Endothelial cell of umbilical vein (primary cell): ENCODE measurements at regions not wholly inside any gene's neighbourhood (a gene's known extent, or its start where the extent isn't known, plus 50 kb on each side); places are given as distances from the start of the nearest gene placed in this dataset.

ENCODE experiments used
- BruUV-seq: library from RNA; stranded (reverse); fragments of 400-500 nt; replicated peaks from 2 replicates; lab custom pipeline; 2021; lab: Mats Ljungman, UMichigan
- CTCF ChIA-PET: fragments of 300-600, 350-600 bp; sonication (Branson Sonifier 250); formaldehyde crosslinking; loops from one replicate; lab custom pipeline; 2021; ENCODE audit warnings: antibody characterized with exemption, inconsistent platforms; lab: Charles Lee
- POLR2A ChIA-PET: fragments of 300-600, 350-600 bp; sonication (Branson Sonifier 250); formaldehyde crosslinking; loops from one replicate; lab custom pipeline; 2021; ENCODE audit warnings: antibody characterized with exemption, inconsistent platforms; lab: Charles Lee
- DNase-seq: peaks from one replicate; pipeline ENCODE4 v3.0.0-alpha.2; 2011; ENCODE audit warnings: low read depth, low spot score
- FAIRE-seq: peaks from 2 replicates; lab custom pipeline; 2011; peaks lifted over from hg19 to GRCh38; lab: Jason Lieb, UNC
- H2AFZ ChIP-seq: 2 replicates; pipeline ENCODE4 v1.6.0; 2012; ENCODE audit warnings: low read depth, low read length, control low read depth, inconsistent platforms
- H3K27ac ChIP-seq: 2 replicates; pipeline ENCODE4 v1.5.1; 2011; ENCODE audit warnings: low read depth, mild to moderate bottlenecking, control low read depth, low read length, moderate library complexity; ENCODE audit not compliant: insufficient read depth
- H3K27me3 ChIP-seq, 2 experiments: 2 replicates each; pipeline versions ENCODE4 v1.6.0 to v1.6.1; 2011; ENCODE audit warnings: low read length in 2 of 2, mixed read lengths in 1 of 2; ENCODE audit not compliant: control insufficient read depth in 2 of 2, insufficient read depth in 2 of 2
- H3K36me3 ChIP-seq, 2 experiments: 2 replicates in 1 of 2; 3 replicates in 1 of 2; pipeline ENCODE4 v1.5.1; 2011; ENCODE audit warnings: low read length in 2 of 2, mild to moderate bottlenecking in 1 of 2, moderate library complexity in 1 of 2; ENCODE audit not compliant: control insufficient read depth in 2 of 2, insufficient read depth in 2 of 2; ENCODE audit errors: extremely low read depth in 1 of 2
- H3K4me1 ChIP-seq: 3 replicates; pipeline ENCODE4 v1.5.1; 2011; ENCODE audit warnings: mild to moderate bottlenecking, low read length; ENCODE audit not compliant: control insufficient read depth, insufficient read depth; ENCODE audit errors: extremely low read depth
- H3K4me2 ChIP-seq: 2 replicates; pipeline ENCODE4 v1.6.1; 2011; ENCODE audit warnings: low read length, control low read depth, mixed read lengths; ENCODE audit not compliant: insufficient read depth
- H3K4me3 ChIP-seq, 3 experiments: fragments of 200-600 bp in 1 of 3; sonication (generic), shearing (Covaris generic) in 1 of 3; replicated peaks in 1 of 3; 2 replicates each; pipeline ENCODE4 v1.5.1; 2011 to 2016; ENCODE audit warnings: control low read depth in 3 of 3, low read length in 3 of 3, mild to moderate bottlenecking in 2 of 3, inconsistent platforms in 1 of 3, low read depth in 1 of 3, moderate library complexity in 1 of 3; ENCODE audit not compliant: insufficient read depth in 1 of 3
- H3K79me2 ChIP-seq: 2 replicates; pipeline ENCODE4 v1.6.0; 2012; ENCODE audit warnings: low read length, inconsistent platforms; ENCODE audit not compliant: control insufficient read depth, insufficient read depth
- H3K9ac ChIP-seq: replicated peaks from 2 replicates; pipeline ENCODE3; 2011; ENCODE audit warnings: low read length, control low read depth; ENCODE audit not compliant: insufficient read depth; ENCODE audit errors: extremely low read depth
- H3K9me1 ChIP-seq: replicated peaks from 3 replicates; pipeline ENCODE4 v1.6.0; 2011; ENCODE audit warnings: mild to moderate bottlenecking, low read length; ENCODE audit not compliant: control insufficient read depth, insufficient read depth; ENCODE audit errors: extremely low read depth
- H3K9me3 ChIP-seq: replicated peaks from 2 replicates; pipeline ENCODE4 v1.5.1; 2012; ENCODE audit warnings: low read length, inconsistent platforms; ENCODE audit not compliant: control insufficient read depth, insufficient read depth
- H4K20me1 ChIP-seq: replicated peaks from 2 replicates; pipeline ENCODE3; 2011; ENCODE audit warnings: mild to moderate bottlenecking, low read length; ENCODE audit not compliant: control insufficient read depth, insufficient read depth; ENCODE audit errors: extremely low read depth
- EZH2 ChIP-seq: IDR thresholded peaks from 2 replicates; pipeline ENCODE4 v1.6.1; 2012; ENCODE audit warnings: borderline replicate concordance, low read depth, mild to moderate bottlenecking, moderate library complexity, low read length, inconsistent platforms; ENCODE audit not compliant: severe bottlenecking
- FOS ChIP-seq: IDR thresholded peaks from 2 replicates; pipeline ENCODE4 v1.6.1; 2011; ENCODE audit warnings: mild to moderate bottlenecking, low read length, moderate library complexity, borderline replicate concordance; ENCODE audit not compliant: insufficient read depth
- GATA2 ChIP-seq: IDR thresholded peaks from 2 replicates; pipeline ENCODE4 v1.7.0; 2011; ENCODE audit warnings: low read depth, mild to moderate bottlenecking, moderate library complexity, mixed read lengths, low read length; ENCODE audit not compliant: insufficient read length, insufficient read depth
- JUN ChIP-seq: IDR thresholded peaks from 2 replicates; pipeline ENCODE4 v1.6.1; 2011; ENCODE audit warnings: borderline replicate concordance, low read depth; ENCODE audit not compliant: insufficient read length, insufficient read depth
- MYC ChIP-seq: IDR thresholded peaks from one replicate; pipeline ENCODE4 v1.6.1; 2011; ENCODE audit warnings: mild to moderate bottlenecking, low read depth, low read length
- POLR2A ChIP-seq: IDR thresholded peaks from 2 replicates; pipeline ENCODE4 v1.6.1; 2012; ENCODE audit warnings: low read depth, mild to moderate bottlenecking, control low read depth, low read length
- POLR2AphosphoS5 ChIP-seq: IDR thresholded peaks from 2 replicates; pipeline ENCODE4 v1.6.1; 2012; ENCODE audit warnings: low read depth, mild to moderate bottlenecking, control low read depth, low read length, moderate library complexity; ENCODE audit not compliant: insufficient read depth
- dilution Hi-C: fragments of 300-500 bp; cut with MboI; formaldehyde crosslinking; loops from one replicate; pipeline ENCODE4 v1.15.0; 2019; ENCODE audit warnings: low sequenced_read_pairs; ENCODE audit not compliant: extremely low pct_ligation_motif_present
- intact Hi-C: fragments of 100-400 bp; cut with micrococcal nuclease; formaldehyde crosslinking; loops from one replicate; pipeline ENCODE4 v1.10.0; 2022
- TF ChIP-seq, protein P1 (sequence below): IDR thresholded peaks from 2 replicates; pipeline ENCODE4 v1.6.1; 2011; ENCODE audit not compliant: insufficient read depth, insufficient read length
- TF ChIP-seq, protein P2 (sequence below), 2 donors: IDR thresholded peaks; 1 replicate in 1 of 2; 2 replicates in 1 of 2; pipeline ENCODE4 v1.5.1; 2011; ENCODE audit warnings: low read length in 2 of 2, mild to moderate bottlenecking in 2 of 2, moderate library complexity in 2 of 2, control low read depth in 1 of 2, inconsistent platforms in 1 of 2, low read depth in 1 of 2; ENCODE audit not compliant: insufficient read depth in 1 of 2; ENCODE audit errors: extremely low read depth in 1 of 2

DNA sequence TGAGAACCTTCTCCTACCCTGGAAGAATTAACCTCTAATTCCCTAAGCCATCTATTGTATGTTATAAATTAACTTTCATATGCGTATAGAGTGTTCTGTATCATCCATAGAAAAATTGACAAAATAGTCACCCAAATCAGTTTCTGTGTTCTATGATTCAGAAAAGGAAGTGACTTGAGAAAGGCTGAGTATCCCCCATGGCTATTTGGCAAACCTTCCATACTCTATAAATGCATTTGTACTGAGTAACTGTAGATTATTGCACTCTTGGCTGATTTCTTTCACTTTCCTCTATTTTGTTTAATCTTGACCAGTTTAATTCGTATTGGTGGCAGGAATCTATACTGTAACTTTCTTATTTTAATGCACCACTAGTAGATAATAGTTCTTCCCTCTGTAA is 182.2 kb downstream of the HTR7 start:
- FAIRE-seq (no peak), DNase-seq (no peak)
- no peaks in the 10 kb centered on the region for H3K4me1 ChIP-seq
- TF ChIP-seq FOS (no peak), EZH2 (no peak), POLR2AphosphoS5 (no peak), JUN (no peak), MYC (no peak), POLR2A (no peak), GATA2 (no peak)
- TF ChIP-seq, protein P1, sequence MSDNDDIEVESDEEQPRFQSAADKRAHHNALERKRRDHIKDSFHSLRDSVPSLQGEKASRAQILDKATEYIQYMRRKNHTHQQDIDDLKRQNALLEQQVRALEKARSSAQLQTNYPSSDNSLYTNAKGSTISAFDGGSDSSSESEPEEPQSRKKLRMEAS = no peak
- TF ChIP-seq, protein P2, sequence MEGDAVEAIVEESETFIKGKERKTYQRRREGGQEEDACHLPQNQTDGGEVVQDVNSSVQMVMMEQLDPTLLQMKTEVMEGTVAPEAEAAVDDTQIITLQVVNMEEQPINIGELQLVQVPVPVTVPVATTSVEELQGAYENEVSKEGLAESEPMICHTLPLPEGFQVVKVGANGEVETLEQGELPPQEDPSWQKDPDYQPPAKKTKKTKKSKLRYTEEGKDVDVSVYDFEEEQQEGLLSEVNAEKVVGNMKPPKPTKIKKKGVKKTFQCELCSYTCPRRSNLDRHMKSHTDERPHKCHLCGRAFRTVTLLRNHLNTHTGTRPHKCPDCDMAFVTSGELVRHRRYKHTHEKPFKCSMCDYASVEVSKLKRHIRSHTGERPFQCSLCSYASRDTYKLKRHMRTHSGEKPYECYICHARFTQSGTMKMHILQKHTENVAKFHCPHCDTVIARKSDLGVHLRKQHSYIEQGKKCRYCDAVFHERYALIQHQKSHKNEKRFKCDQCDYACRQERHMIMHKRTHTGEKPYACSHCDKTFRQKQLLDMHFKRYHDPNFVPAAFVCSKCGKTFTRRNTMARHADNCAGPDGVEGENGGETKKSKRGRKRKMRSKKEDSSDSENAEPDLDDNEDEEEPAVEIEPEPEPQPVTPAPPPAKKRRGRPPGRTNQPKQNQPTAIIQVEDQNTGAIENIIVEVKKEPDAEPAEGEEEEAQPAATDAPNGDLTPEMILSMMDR (IDR thresholded peaks at IDR 0.05; ENCODE audit: extremely low read depth in 1 of 2, insufficient read depth in 1 of 2, low read depth in 1 of 2, low read length in 2 of 2) = no peak
- H3K9me3 ChIP-seq = no peaks in the 10 kb centered on the region
- BruUV-seq = no TSS peak
- ChIA-PET POLR2A (no interaction called here), CTCF (no interaction called here)
- H4K20me1 ChIP-seq = no peaks in the 10 kb centered on the region
- no peak overlapping the region for H3K4me2 ChIP-seq
- no peaks in the 10 kb centered on the region for H3K36me3 ChIP-seq
- no peak overlapping the region for H2AFZ ChIP-seq
- no peak overlapping the region for H3K27ac ChIP-seq
- no peak overlapping the region for H3K4me3 ChIP-seq
- H3K9ac ChIP-seq = no peak overlapping the region
- intact Hi-C loops = no loop called here
- no peaks in the 10 kb centered on the region for H3K79me2 ChIP-seq
- H3K27me3 ChIP-seq = peaks cover 0 to 3% of the 10 kb centered on the region in 2 experiments
- no peaks in the 10 kb centered on the region for H3K9me1 ChIP-seq
- dilution Hi-C loops = no loop called here
